ENCODE measurements at regions not wholly inside any gene's neighbourhood (a gene's known extent, or its start where the extent isn't known, plus 50 kb on each side); places are given as distances from the start of the nearest gene placed in this dataset.

DNA sequence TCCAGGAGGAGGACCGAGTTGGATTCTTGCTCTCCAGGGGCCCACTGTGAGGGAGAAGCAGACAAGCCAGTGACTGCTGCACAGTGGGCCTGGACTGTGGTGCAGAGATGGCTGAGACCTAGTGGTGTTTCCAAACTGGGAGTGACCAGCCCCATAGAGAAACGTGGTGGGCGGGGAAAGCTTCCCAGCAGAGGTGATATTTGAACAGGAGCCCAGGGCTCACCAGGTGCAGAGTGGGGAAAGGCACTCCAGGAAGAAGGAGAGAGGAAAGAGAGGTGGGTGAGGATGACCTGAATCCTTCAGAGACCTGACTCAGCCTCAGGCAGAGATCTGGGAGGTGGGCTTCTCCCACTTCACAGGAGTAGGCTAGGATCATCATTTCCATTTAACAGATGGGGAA, 52.1 kb upstream of the RASD2 start:
- no peaks in the 10 kb centered on the region for H3K9me3 ChIP-seq
- DNase-seq = no peak
- no peak overlapping the region for H2AFZ ChIP-seq (ENCODE audit: low read depth)

More for the DNA sequence above, 52.1 kb upstream of the RASD2 start:
- Histone ChIP-seq H3K36me3 (replicated peaks in 1 of 2; ENCODE audit: control insufficient read depth in 1 of 2, insufficient read depth in 2 of 2, low read length in 1 of 2) (no peaks in the 10 kb centered on the region), H4K20me1 (ENCODE audit: insufficient read depth) (no peaks in the 10 kb centered on the region), H3K4me3 (ENCODE audit: low read depth in 2 of 2, low read length in 1 of 2) (no peak overlapping the region), H3K79me2 (ENCODE audit: insufficient read depth) (no peaks in the 10 kb centered on the region), H3F3A (replicated peaks; ENCODE audit: insufficient read depth) (peaks cover 3% of the 10 kb centered on the region), H3K4me2 (no peak overlapping the region), H3K27ac (ENCODE audit: low read depth in 2 of 2, low read length in 1 of 2) (no peak overlapping the region), H3K9me2 (no peaks in the 10 kb centered on the region), H3K27me3 (ENCODE audit: insufficient read depth) (no peaks in the 10 kb centered on the region), H3K4me1 (ENCODE audit: control insufficient read depth in 1 of 2, insufficient read depth in 2 of 2, low read depth in 1 of 2, low read length in 1 of 2) (peaks cover 0 to 20% of the 10 kb centered on the region in 2 experiments; a peak in 1 of 4 replicates), H3K9ac (no peak overlapping the region)
- TF ChIP-seq SMC3 (IDR thresholded peaks at IDR 0.05; ENCODE audit: low read depth, low read length) (no peak), USF2 (IDR thresholded peaks at IDR 0.05; ENCODE audit: borderline replicate concordance, low read depth, low read length) (no peak), IRF3 (IDR thresholded peaks at IDR 0.05; ENCODE audit: low read depth, low read length) (no peak), EP300 (IDR thresholded peaks at IDR 0.05; ENCODE audit: borderline replicate concordance in 1 of 2, low read depth in 1 of 2, low read length in 1 of 2) (no peak), MEF2A (IDR thresholded peaks at IDR 0.05; ENCODE audit: borderline replicate concordance, low read depth) (no peak), RCOR1 (IDR thresholded peaks at IDR 0.05; ENCODE audit: low read length) (no peak)
- TF ChIP-seq, protein P1, sequence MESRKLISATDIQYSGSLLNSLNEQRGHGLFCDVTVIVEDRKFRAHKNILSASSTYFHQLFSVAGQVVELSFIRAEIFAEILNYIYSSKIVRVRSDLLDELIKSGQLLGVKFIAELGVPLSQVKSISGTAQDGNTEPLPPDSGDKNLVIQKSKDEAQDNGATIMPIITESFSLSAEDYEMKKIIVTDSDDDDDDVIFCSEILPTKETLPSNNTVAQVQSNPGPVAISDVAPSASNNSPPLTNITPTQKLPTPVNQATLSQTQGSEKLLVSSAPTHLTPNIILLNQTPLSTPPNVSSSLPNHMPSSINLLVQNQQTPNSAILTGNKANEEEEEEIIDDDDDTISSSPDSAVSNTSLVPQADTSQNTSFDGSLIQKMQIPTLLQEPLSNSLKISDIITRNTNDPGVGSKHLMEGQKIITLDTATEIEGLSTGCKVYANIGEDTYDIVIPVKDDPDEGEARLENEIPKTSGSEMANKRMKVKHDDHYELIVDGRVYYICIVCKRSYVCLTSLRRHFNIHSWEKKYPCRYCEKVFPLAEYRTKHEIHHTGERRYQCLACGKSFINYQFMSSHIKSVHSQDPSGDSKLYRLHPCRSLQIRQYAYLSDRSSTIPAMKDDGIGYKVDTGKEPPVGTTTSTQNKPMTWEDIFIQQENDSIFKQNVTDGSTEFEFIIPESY (IDR thresholded peaks at IDR 0.05; ENCODE audit: borderline replicate concordance, low read depth) = no peak
- TF ChIP-seq, protein P2, sequence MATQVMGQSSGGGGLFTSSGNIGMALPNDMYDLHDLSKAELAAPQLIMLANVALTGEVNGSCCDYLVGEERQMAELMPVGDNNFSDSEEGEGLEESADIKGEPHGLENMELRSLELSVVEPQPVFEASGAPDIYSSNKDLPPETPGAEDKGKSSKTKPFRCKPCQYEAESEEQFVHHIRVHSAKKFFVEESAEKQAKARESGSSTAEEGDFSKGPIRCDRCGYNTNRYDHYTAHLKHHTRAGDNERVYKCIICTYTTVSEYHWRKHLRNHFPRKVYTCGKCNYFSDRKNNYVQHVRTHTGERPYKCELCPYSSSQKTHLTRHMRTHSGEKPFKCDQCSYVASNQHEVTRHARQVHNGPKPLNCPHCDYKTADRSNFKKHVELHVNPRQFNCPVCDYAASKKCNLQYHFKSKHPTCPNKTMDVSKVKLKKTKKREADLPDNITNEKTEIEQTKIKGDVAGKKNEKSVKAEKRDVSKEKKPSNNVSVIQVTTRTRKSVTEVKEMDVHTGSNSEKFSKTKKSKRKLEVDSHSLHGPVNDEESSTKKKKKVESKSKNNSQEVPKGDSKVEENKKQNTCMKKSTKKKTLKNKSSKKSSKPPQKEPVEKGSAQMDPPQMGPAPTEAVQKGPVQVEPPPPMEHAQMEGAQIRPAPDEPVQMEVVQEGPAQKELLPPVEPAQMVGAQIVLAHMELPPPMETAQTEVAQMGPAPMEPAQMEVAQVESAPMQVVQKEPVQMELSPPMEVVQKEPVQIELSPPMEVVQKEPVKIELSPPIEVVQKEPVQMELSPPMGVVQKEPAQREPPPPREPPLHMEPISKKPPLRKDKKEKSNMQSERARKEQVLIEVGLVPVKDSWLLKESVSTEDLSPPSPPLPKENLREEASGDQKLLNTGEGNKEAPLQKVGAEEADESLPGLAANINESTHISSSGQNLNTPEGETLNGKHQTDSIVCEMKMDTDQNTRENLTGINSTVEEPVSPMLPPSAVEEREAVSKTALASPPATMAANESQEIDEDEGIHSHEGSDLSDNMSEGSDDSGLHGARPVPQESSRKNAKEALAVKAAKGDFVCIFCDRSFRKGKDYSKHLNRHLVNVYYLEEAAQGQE (IDR thresholded peaks at IDR 0.05; ENCODE audit: low read depth, low read length) = no peak
- ChIA-PET CTCF (interaction anchor here (1.4 to 2.1 kb wide), 4 partner anchors 9 to 95 kb away, joined by 5 to 8 read pairs (median 7); no protein-coding TSS in a partner anchor), POLR2A (interaction anchor here (1.1 kb wide), 1 partner anchor 29 kb away, joined by 3 read pairs; no protein-coding TSS in a partner anchor)
- 51% methylated on average over 3 of the region's 3 CpGs for WGBS (ENCODE audit: low lambda C conversion rate)

Measured in SK-N-SH (cell line).